ENCODE measurements at regions not wholly inside any gene's neighbourhood (a gene's known extent, or its start where the extent isn't known, plus 50 kb on each side); places are given as distances from the start of the nearest gene placed in this dataset.

DNA sequence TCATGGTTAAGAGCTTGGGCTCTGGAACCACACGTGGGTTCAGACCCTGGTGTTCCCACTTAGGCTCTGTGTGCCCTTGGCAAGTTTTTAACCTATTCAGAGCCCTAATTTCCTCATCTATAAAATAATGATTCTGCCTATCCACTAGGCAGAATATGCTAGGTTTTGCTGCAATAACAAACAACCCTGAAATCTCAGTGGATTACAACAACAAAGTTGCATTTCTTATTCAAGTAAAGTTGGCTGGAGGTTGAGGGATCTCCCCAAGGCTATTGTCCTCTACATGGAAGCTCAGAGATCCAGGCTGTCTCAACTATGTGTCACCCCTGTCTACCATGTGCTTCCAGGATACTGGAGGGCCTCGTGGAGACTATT, 275.4 kb upstream of the SIX2 start:
- TF ChIP-seq ELF4 (IDR thresholded peaks at IDR 0.05) (no peak), ZNF384 (IDR thresholded peaks at IDR 0.05) (no peak), BHLHE40 (IDR thresholded peaks at IDR 0.05; ENCODE audit: borderline replicate concordance) (no peak), L3MBTL2 (conservative IDR thresholded peaks at IDR 0.05) (no peak), CTBP1 (IDR thresholded peaks at IDR 0.05; ENCODE audit: borderline replicate concordance) (no peak), FOXK2 (IDR thresholded peaks at IDR 0.05) (no peak), FOXM1 (IDR thresholded peaks at IDR 0.05; ENCODE audit: borderline replicate concordance) (no peak), TARDBP (IDR thresholded peaks at IDR 0.05) (no peak)
- TF ChIP-seq, protein P1, sequence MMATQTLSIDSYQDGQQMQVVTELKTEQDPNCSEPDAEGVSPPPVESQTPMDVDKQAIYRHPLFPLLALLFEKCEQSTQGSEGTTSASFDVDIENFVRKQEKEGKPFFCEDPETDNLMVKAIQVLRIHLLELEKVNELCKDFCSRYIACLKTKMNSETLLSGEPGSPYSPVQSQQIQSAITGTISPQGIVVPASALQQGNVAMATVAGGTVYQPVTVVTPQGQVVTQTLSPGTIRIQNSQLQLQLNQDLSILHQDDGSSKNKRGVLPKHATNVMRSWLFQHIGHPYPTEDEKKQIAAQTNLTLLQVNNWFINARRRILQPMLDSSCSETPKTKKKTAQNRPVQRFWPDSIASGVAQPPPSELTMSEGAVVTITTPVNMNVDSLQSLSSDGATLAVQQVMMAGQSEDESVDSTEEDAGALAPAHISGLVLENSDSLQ (IDR thresholded peaks at IDR 0.05): no peak
